ENCODE measurements at regions not wholly inside any gene's neighbourhood (a gene's known extent, or its start where the extent isn't known, plus 50 kb on each side); places are given as distances from the start of the nearest gene placed in this dataset.

DNA sequence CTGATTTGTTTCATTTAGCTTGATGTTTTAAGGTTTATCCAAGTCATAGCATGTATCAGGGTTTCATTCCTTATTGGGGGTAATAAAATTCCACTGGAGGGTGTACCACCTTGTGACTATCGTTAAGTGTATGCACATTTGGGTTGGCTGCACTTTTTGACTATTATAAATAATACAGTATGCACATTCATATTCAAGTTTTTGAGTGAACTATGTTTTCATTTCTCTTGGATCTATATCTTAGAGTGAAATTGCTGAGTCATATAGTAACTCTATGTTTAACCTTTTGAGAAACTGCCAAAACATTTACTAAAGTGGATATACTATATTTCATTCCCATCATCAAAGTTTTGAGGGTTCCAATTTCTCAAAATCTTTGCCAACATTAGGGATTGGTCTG is 952.7 kb downstream of the TDRD15 start:
- H3K79me1 ChIP-seq (ENCODE audit: low read depth in 1 of 2, low read length in 2 of 2): no peaks in the 10 kb centered on the region
- no peak overlapping the region for H3K4ac ChIP-seq (ENCODE audit: low read depth, low read length)
- no peak overlapping the region for H3K23ac ChIP-seq (ENCODE audit: low read depth, low read length)
- H3K9me1 ChIP-seq (ENCODE audit: insufficient read depth, low read length): no peaks in the 10 kb centered on the region
- H3K14ac ChIP-seq (replicated peaks; ENCODE audit: low read depth, low read length): no peak overlapping the region
- H3K36me3 ChIP-seq (ENCODE audit: control insufficient read depth, insufficient read depth, low read length): no peaks in the 10 kb centered on the region
- H3K18ac ChIP-seq (ENCODE audit: low read depth, low read length): no peak overlapping the region
- ChIA-PET POLR2A (ENCODE audit: unreplicated experiment) (no interaction called here), CTCF (no interaction called here)
- H3K27ac ChIP-seq (ENCODE audit: insufficient read depth, low read length): no peak overlapping the region
- no peak overlapping the region for H3K56ac ChIP-seq (ENCODE audit: extremely low read depth, insufficient read depth, low read length)
- H2BK5ac ChIP-seq (ENCODE audit: low read depth, low read length, poor library complexity, severe bottlenecking): no peak overlapping the region
- TF ChIP-seq MAFK (IDR thresholded peaks at IDR 0.05; ENCODE audit: low read depth, low read length) (peak; percentile 70), FOS (IDR thresholded peaks at IDR 0.05; ENCODE audit: low read depth, low read length) (no peak), MAZ (IDR thresholded peaks at IDR 0.05; ENCODE audit: borderline replicate concordance, low read depth, low read length) (no peak), NFE2L2 (IDR thresholded peaks at IDR 0.05; ENCODE audit: low read depth, low read length) (peak; percentile 89), SMC3 (IDR thresholded peaks at IDR 0.05; ENCODE audit: low read depth, low read length) (no peak), CHD1 (IDR thresholded peaks at IDR 0.05; ENCODE audit: low read depth, low read length) (no peak)
- TF ChIP-seq, protein P1, sequence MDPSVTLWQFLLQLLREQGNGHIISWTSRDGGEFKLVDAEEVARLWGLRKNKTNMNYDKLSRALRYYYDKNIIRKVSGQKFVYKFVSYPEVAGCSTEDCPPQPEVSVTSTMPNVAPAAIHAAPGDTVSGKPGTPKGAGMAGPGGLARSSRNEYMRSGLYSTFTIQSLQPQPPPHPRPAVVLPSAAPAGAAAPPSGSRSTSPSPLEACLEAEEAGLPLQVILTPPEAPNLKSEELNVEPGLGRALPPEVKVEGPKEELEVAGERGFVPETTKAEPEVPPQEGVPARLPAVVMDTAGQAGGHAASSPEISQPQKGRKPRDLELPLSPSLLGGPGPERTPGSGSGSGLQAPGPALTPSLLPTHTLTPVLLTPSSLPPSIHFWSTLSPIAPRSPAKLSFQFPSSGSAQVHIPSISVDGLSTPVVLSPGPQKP (IDR thresholded peaks at IDR 0.05; ENCODE audit: borderline replicate concordance, low read depth, low read length): no peak
- H2AK9ac ChIP-seq (replicated peaks; ENCODE audit: low read depth, low read length, poor library complexity): no peak overlapping the region
- no peak overlapping the region for H3K4me2 ChIP-seq (ENCODE audit: low read depth, low read length)
- no peak overlapping the region for H3K9ac ChIP-seq (ENCODE audit: low read depth, low read length)
- H2AK5ac ChIP-seq (ENCODE audit: low read depth, low read length): no peak overlapping the region
- no peak overlapping the region for H4K91ac ChIP-seq (ENCODE audit: insufficient read depth, low read depth, low read length)
- no peak overlapping the region for H4K8ac ChIP-seq (ENCODE audit: low read depth in 2 of 2, low read length in 2 of 2)
- in situ Hi-C loops (cut with MboI; ENCODE audit: low sequenced_read_pairs): no loop called here
- H3K4me1 ChIP-seq (ENCODE audit: control insufficient read depth, insufficient read depth, low read length): no peaks in the 10 kb centered on the region
- intact Hi-C loops (cut with micrococcal nuclease): no loop called here
- H4K5ac ChIP-seq (ENCODE audit: low read depth, low read length): no peak overlapping the region
- no peaks in the 10 kb centered on the region for H4K20me1 ChIP-seq (ENCODE audit: insufficient read depth, low read length)
- DNase-seq (no peak), ATAC-seq (ENCODE audit: low read depth) (no peak)
- H3K4me3 ChIP-seq (ENCODE audit: insufficient read depth, low read depth, low read length): no peak overlapping the region
- H2AFZ ChIP-seq (replicated peaks; ENCODE audit: low read length, poor library complexity): no peak overlapping the region
- WGBS, 2 experiments (ENCODE audit: extremely low coverage in 2 of 2, insufficient read length in 1 of 2): no CpG with 5 or more reads among the region's 1 CpG
- H2BK20ac ChIP-seq (ENCODE audit: low read depth, low read length): no peak overlapping the region
- H2BK15ac ChIP-seq (ENCODE audit: low read depth, low read length): no peak overlapping the region
- no peak overlapping the region for H2BK120ac ChIP-seq (ENCODE audit: low read depth, low read length)
- H3K9me3 ChIP-seq (ENCODE audit: control insufficient read depth, insufficient read depth, low read length): no peaks in the 10 kb centered on the region
- dilution Hi-C loops (cut with HindIII; ENCODE audit: low sequenced_read_pairs, unreplicated experiment): no loop called here
- BruUV-seq (replicated peaks): no TSS peak
- no peaks in the 10 kb centered on the region for H3K27me3 ChIP-seq (ENCODE audit: control insufficient read depth, insufficient read depth, low read length)

Measured in IMR-90 (cell line).